C4-2B (cell line): ENCODE measurements at regions not wholly inside any gene's neighbourhood (a gene's known extent, or its start where the extent isn't known, plus 50 kb on each side); places are given as distances from the start of the nearest gene placed in this dataset.

Source experiments
- CTCF ChIP-seq: fragments of 450-650 bp; conservative IDR thresholded peaks from 2 replicates; pipeline ENCODE4 v1.5.1; 2017; ENCODE audit warnings: mild to moderate bottlenecking
- ZFX ChIP-seq: fragments of 450-650 bp; IDR thresholded peaks from 2 replicates; pipeline ENCODE4 v1.6.1; 2017

- TF ChIP-seq CTCF (no peak), ZFX (no peak)
These were observed 423.1 kb upstream of the POU3F3 start for GRCh38 chr2:104430852-104431251.
